ENCODE measurements at regions not wholly inside any gene's neighbourhood (a gene's known extent, or its start where the extent isn't known, plus 50 kb on each side); places are given as distances from the start of the nearest gene placed in this dataset.

DNA sequence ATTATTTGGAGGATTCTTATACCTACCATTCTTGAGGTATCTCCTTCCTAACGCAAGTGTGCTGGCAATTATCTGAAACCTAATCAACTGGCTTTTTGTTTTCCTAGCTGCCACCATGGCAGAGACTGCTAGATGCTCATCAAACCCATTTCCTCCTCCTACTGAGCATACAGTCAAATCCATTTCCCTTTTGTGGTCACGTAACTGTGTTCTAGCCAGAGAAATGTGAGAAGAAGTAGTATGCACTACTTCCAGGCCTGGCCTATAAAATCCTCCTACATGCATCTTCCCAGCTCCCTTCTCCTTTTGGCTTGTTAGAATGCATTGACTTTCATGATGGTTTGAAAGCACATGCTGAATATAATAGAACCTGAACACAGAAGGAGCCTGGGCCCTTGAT, 494.1 kb upstream of the MEIS1 start:
- H2BK5ac ChIP-seq (ENCODE audit: low read length): no peak overlapping the region
- H4K5ac ChIP-seq (ENCODE audit: low read length): no peak overlapping the region
- no CpG with 5 or more reads among the region's 2 CpGs for WGBS (ENCODE audit: extremely low coverage, insufficient coverage, low lambda C conversion rate)

GRCh38 chr2:65939687-65940086, 495.2 kb upstream of the MEIS1 start:
- Histone ChIP-seq H3K56ac (ENCODE audit: low read length) (no peak overlapping the region), H3K27ac (ENCODE audit: low read depth, low read length) (no peak overlapping the region), H4K5ac (ENCODE audit: low read length) (no peak overlapping the region), H3K36me3 (ENCODE audit: control insufficient read depth, insufficient read depth, low read length) (no peaks in the 10 kb centered on the region), H3K4me3 (ENCODE audit: low read length) (no peak overlapping the region), H2BK5ac (ENCODE audit: low read length) (no peak overlapping the region), H3K23ac (ENCODE audit: low read length) (no peak overlapping the region), H3K9ac (ENCODE audit: low read length) (no peak overlapping the region), H3K18ac (ENCODE audit: low read length) (no peak overlapping the region), H3K79me1 (ENCODE audit: low read length) (no peaks in the 10 kb centered on the region), H3K4ac (ENCODE audit: low read depth, low read length) (no peak overlapping the region), H2AK5ac (ENCODE audit: low read length) (no peak overlapping the region), H3K4me1 (ENCODE audit: control insufficient read depth, low read depth, low read length) (no peaks in the 10 kb centered on the region), H2BK15ac (replicated peaks; ENCODE audit: low read depth) (no peak overlapping the region), H4K8ac (ENCODE audit: low read depth, low read length) (no peak overlapping the region), H2BK120ac (ENCODE audit: low read depth, low read length) (no peak overlapping the region), H3K27me3 (ENCODE audit: insufficient read depth, low read length, poor library complexity) (no peaks in the 10 kb centered on the region), H3K4me2 (ENCODE audit: low read length) (no peak overlapping the region), H3K79me2 (ENCODE audit: control insufficient read depth, insufficient read depth, low read length) (no peaks in the 10 kb centered on the region)
- no peak for DNase-seq
- WGBS (ENCODE audit: extremely low coverage, insufficient coverage, low lambda C conversion rate): no CpG with 5 or more reads among the region's 2 CpGs

More for the DNA sequence above, 494.1 kb upstream of the MEIS1 start:
- Histone ChIP-seq H3K4me1 (ENCODE audit: control insufficient read depth, low read depth, low read length) (no peaks in the 10 kb centered on the region), H3K56ac (ENCODE audit: low read length) (no peak overlapping the region), H4K8ac (ENCODE audit: low read depth, low read length) (no peak overlapping the region), H3K18ac (ENCODE audit: low read length) (no peak overlapping the region), H3K9ac (ENCODE audit: low read length) (no peak overlapping the region), H3K79me1 (ENCODE audit: low read length) (no peaks in the 10 kb centered on the region), H2AK5ac (ENCODE audit: low read length) (no peak overlapping the region), H3K23ac (ENCODE audit: low read length) (no peak overlapping the region), H3K4ac (ENCODE audit: low read depth, low read length) (no peak overlapping the region), H3K27me3 (ENCODE audit: insufficient read depth, low read length, poor library complexity) (no peaks in the 10 kb centered on the region), H3K36me3 (ENCODE audit: control insufficient read depth, insufficient read depth, low read length) (no peaks in the 10 kb centered on the region), H3K4me3 (ENCODE audit: low read length) (no peak overlapping the region), H3K4me2 (ENCODE audit: low read length) (no peak overlapping the region), H3K27ac (ENCODE audit: low read depth, low read length) (no peak overlapping the region), H2BK120ac (ENCODE audit: low read depth, low read length) (no peak overlapping the region), H2BK15ac (replicated peaks; ENCODE audit: low read depth) (no peak overlapping the region), H3K79me2 (ENCODE audit: control insufficient read depth, insufficient read depth, low read length) (no peaks in the 10 kb centered on the region)
- no peak for DNase-seq

GRCh38 chr2:65937379-65938160, 497.4 kb upstream of the MEIS1 start:
- H4K5ac ChIP-seq (ENCODE audit: low read length): no peak overlapping the region
- no peak overlapping the region for H4K8ac ChIP-seq (ENCODE audit: low read depth, low read length)
- H2BK120ac ChIP-seq (ENCODE audit: low read depth, low read length): no peak overlapping the region
- no peaks in the 10 kb centered on the region for H3K36me3 ChIP-seq (ENCODE audit: control insufficient read depth, insufficient read depth, low read length)
- no peak overlapping the region for H2AK5ac ChIP-seq (ENCODE audit: low read length)
- no peak overlapping the region for H3K23ac ChIP-seq (ENCODE audit: low read length)
- no peaks in the 10 kb centered on the region for H3K79me2 ChIP-seq (ENCODE audit: control insufficient read depth, insufficient read depth, low read length)
- H3K27ac ChIP-seq (ENCODE audit: low read depth, low read length): no peak overlapping the region
- WGBS (ENCODE audit: extremely low coverage, insufficient coverage, low lambda C conversion rate): no CpG with 5 or more reads among the region's 3 CpGs
- H3K4me2 ChIP-seq (ENCODE audit: low read length): no peak overlapping the region
- no peaks in the 10 kb centered on the region for H3K4me1 ChIP-seq (ENCODE audit: control insufficient read depth, low read depth, low read length)
- H3K79me1 ChIP-seq (ENCODE audit: low read length): no peaks in the 10 kb centered on the region
- no peak overlapping the region for H3K18ac ChIP-seq (ENCODE audit: low read length)
- no peak overlapping the region for H2BK15ac ChIP-seq (replicated peaks; ENCODE audit: low read depth)
- no peak overlapping the region for H3K4ac ChIP-seq (ENCODE audit: low read depth, low read length)
- H3K56ac ChIP-seq (ENCODE audit: low read length): no peak overlapping the region
- H3K27me3 ChIP-seq (ENCODE audit: insufficient read depth, low read length, poor library complexity): no peaks in the 10 kb centered on the region
- DNase-seq: no peak
- no peak overlapping the region for H2BK5ac ChIP-seq (ENCODE audit: low read length)
- H3K4me3 ChIP-seq (ENCODE audit: low read length): no peak overlapping the region
- H3K9ac ChIP-seq (ENCODE audit: low read length): no peak overlapping the region

DNA sequence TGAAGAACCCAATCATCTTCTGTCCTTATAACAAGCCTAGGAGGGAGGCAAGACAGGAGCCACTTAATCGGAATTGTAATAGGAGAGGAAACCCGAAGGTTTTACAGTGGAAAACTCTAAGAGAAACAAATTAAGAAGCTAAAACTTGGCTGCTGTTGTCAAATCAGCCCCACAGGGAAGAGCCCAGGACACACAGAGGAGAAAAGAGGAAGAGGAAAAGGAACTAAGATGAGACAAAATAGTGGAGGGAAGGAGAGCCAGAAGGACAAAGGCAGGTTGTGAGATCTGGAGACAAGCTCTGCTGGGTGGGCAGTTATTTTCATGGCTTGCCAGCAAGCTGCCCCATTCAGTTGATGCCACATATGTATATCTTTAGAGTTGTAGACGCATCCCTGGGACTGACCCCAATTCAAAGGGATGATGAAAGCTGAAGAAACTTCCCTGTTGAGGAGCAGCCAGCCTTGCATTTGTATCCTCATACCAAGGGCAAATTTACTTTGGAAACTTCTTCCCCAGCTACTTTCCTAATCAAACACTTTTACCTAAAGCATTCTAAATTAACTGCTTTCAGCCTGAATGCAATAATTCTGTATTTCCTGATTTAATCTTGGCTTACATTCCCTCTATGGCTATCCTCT, 499.8 kb upstream of the MEIS1 start:
- no peak overlapping the region for H3K23ac ChIP-seq (ENCODE audit: low read length)
- no peak overlapping the region for H2BK15ac ChIP-seq (replicated peaks; ENCODE audit: low read depth)
- H2BK120ac ChIP-seq (ENCODE audit: low read depth, low read length): no peak overlapping the region
- no peak overlapping the region for H3K4me3 ChIP-seq (ENCODE audit: low read length)
- no peak overlapping the region for H2BK5ac ChIP-seq (ENCODE audit: low read length)
- no peaks in the 10 kb centered on the region for H3K79me1 ChIP-seq (ENCODE audit: low read length)
- H3K56ac ChIP-seq (ENCODE audit: low read length): no peak overlapping the region
- H3K27me3 ChIP-seq (ENCODE audit: insufficient read depth, low read length, poor library complexity): no peaks in the 10 kb centered on the region
- no peak overlapping the region for H3K4me2 ChIP-seq (ENCODE audit: low read length)
- H4K8ac ChIP-seq (ENCODE audit: low read depth, low read length): no peak overlapping the region
- no peak overlapping the region for H3K18ac ChIP-seq (ENCODE audit: low read length)
- H3K9ac ChIP-seq (ENCODE audit: low read length): no peak overlapping the region
- H3K4me1 ChIP-seq (ENCODE audit: control insufficient read depth, low read depth, low read length): no peaks in the 10 kb centered on the region
- no peak overlapping the region for H3K4ac ChIP-seq (ENCODE audit: low read depth, low read length)
- no peak overlapping the region for H3K27ac ChIP-seq (ENCODE audit: low read depth, low read length)
- H4K5ac ChIP-seq (ENCODE audit: low read length): no peak overlapping the region
- no CpG with 5 or more reads among the region's 3 CpGs for WGBS (ENCODE audit: extremely low coverage, insufficient coverage, low lambda C conversion rate)
- no peaks in the 10 kb centered on the region for H3K79me2 ChIP-seq (ENCODE audit: control insufficient read depth, insufficient read depth, low read length)
- no peak overlapping the region for H2AK5ac ChIP-seq (ENCODE audit: low read length)
- no peak for DNase-seq
- H3K36me3 ChIP-seq (ENCODE audit: control insufficient read depth, insufficient read depth, low read length): no peaks in the 10 kb centered on the region

GRCh38 chr2:65932571-65932970, 500.2 kb upstream of the SPRED2 start:
- Histone ChIP-seq H3K4me1 (ENCODE audit: control insufficient read depth, low read depth, low read length) (no peaks in the 10 kb centered on the region), H3K27ac (ENCODE audit: low read depth, low read length) (no peak overlapping the region), H2BK5ac (ENCODE audit: low read length) (no peak overlapping the region), H3K18ac (ENCODE audit: low read length) (no peak overlapping the region), H3K4me3 (ENCODE audit: low read length) (no peak overlapping the region), H3K9ac (ENCODE audit: low read length) (no peak overlapping the region), H3K36me3 (ENCODE audit: control insufficient read depth, insufficient read depth, low read length) (no peaks in the 10 kb centered on the region), H3K27me3 (ENCODE audit: insufficient read depth, low read length, poor library complexity) (no peaks in the 10 kb centered on the region), H4K8ac (ENCODE audit: low read depth, low read length) (no peak overlapping the region), H3K79me1 (ENCODE audit: low read length) (no peaks in the 10 kb centered on the region), H2BK15ac (replicated peaks; ENCODE audit: low read depth) (no peak overlapping the region), H3K56ac (ENCODE audit: low read length) (no peak overlapping the region), H2BK120ac (ENCODE audit: low read depth, low read length) (no peak overlapping the region), H3K23ac (ENCODE audit: low read length) (no peak overlapping the region), H3K4me2 (ENCODE audit: low read length) (no peak overlapping the region), H4K5ac (ENCODE audit: low read length) (no peak overlapping the region), H2AK5ac (ENCODE audit: low read length) (no peak overlapping the region), H3K79me2 (ENCODE audit: control insufficient read depth, insufficient read depth, low read length) (no peaks in the 10 kb centered on the region), H3K4ac (ENCODE audit: low read depth, low read length) (no peak overlapping the region)
- DNase-seq: no peak
- no CpG with 5 or more reads among the region's 1 CpG for WGBS (ENCODE audit: extremely low coverage, insufficient coverage, low lambda C conversion rate)

All from mesendoderm (in vitro differentiated cells).